ENCODE measurements at regions not wholly inside any gene's neighbourhood (a gene's known extent, or its start where the extent isn't known, plus 50 kb on each side); places are given as distances from the start of the nearest gene placed in this dataset.

GRCh38 chr11:92911478-92911877 lies 58.0 kb upstream of the MTNR1B start:
- Histone ChIP-seq H3K27me3 (ENCODE audit: control insufficient read depth, insufficient read depth, low read length) (no peaks in the 10 kb centered on the region), H3K27ac (ENCODE audit: low read length) (no peak overlapping the region), H3K9me3 (ENCODE audit: control insufficient read depth, insufficient read depth, low read depth, low read length) (no peaks in the 10 kb centered on the region), H3K4me3 (ENCODE audit: low read depth in 2 of 2, low read length in 2 of 2) (no peak overlapping the region), H3K4me1 (ENCODE audit: control insufficient read depth, insufficient read depth, low read length) (no peaks in the 10 kb centered on the region), H3K36me3 (ENCODE audit: control insufficient read depth, insufficient read depth, low read length) (no peaks in the 10 kb centered on the region)
- CTCF ChIA-PET, result no interaction called here
- in situ Hi-C loops (cut with HindIII; ENCODE audit: low pct_unique_long_range_greater_than_20kb, low sequenced_read_pairs), result no loop called here
- no TSS peak for BruUV-seq (replicated peaks)
- TF ChIP-seq TCF7L2 (IDR thresholded peaks at IDR 0.05; ENCODE audit: low read depth, low read length) (no peak), SIN3A (IDR thresholded peaks at IDR 0.05; ENCODE audit: borderline replicate concordance, insufficient read depth, low read depth, low read length) (no peak), POLR2AphosphoS5 (IDR thresholded peaks at IDR 0.05; ENCODE audit: low read depth, low read length) (no peak)
- TF ChIP-seq, protein P1, sequence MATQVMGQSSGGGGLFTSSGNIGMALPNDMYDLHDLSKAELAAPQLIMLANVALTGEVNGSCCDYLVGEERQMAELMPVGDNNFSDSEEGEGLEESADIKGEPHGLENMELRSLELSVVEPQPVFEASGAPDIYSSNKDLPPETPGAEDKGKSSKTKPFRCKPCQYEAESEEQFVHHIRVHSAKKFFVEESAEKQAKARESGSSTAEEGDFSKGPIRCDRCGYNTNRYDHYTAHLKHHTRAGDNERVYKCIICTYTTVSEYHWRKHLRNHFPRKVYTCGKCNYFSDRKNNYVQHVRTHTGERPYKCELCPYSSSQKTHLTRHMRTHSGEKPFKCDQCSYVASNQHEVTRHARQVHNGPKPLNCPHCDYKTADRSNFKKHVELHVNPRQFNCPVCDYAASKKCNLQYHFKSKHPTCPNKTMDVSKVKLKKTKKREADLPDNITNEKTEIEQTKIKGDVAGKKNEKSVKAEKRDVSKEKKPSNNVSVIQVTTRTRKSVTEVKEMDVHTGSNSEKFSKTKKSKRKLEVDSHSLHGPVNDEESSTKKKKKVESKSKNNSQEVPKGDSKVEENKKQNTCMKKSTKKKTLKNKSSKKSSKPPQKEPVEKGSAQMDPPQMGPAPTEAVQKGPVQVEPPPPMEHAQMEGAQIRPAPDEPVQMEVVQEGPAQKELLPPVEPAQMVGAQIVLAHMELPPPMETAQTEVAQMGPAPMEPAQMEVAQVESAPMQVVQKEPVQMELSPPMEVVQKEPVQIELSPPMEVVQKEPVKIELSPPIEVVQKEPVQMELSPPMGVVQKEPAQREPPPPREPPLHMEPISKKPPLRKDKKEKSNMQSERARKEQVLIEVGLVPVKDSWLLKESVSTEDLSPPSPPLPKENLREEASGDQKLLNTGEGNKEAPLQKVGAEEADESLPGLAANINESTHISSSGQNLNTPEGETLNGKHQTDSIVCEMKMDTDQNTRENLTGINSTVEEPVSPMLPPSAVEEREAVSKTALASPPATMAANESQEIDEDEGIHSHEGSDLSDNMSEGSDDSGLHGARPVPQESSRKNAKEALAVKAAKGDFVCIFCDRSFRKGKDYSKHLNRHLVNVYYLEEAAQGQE (IDR thresholded peaks at IDR 0.05; ENCODE audit: insufficient read depth in 1 of 2, low read depth in 2 of 2, low read length in 1 of 2), result no peak
- TF ChIP-seq, protein P2, sequence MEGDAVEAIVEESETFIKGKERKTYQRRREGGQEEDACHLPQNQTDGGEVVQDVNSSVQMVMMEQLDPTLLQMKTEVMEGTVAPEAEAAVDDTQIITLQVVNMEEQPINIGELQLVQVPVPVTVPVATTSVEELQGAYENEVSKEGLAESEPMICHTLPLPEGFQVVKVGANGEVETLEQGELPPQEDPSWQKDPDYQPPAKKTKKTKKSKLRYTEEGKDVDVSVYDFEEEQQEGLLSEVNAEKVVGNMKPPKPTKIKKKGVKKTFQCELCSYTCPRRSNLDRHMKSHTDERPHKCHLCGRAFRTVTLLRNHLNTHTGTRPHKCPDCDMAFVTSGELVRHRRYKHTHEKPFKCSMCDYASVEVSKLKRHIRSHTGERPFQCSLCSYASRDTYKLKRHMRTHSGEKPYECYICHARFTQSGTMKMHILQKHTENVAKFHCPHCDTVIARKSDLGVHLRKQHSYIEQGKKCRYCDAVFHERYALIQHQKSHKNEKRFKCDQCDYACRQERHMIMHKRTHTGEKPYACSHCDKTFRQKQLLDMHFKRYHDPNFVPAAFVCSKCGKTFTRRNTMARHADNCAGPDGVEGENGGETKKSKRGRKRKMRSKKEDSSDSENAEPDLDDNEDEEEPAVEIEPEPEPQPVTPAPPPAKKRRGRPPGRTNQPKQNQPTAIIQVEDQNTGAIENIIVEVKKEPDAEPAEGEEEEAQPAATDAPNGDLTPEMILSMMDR (IDR thresholded peaks at IDR 0.05), result no peak
- DNase-seq (ENCODE audit: low read depth, low spot score) (no peak), ATAC-seq (no peak)
- intact Hi-C loops (cut with micrococcal nuclease; ENCODE audit: unreplicated experiment), result no loop called here
- POLR2A ChIA-PET, result no interaction called here

DNA sequence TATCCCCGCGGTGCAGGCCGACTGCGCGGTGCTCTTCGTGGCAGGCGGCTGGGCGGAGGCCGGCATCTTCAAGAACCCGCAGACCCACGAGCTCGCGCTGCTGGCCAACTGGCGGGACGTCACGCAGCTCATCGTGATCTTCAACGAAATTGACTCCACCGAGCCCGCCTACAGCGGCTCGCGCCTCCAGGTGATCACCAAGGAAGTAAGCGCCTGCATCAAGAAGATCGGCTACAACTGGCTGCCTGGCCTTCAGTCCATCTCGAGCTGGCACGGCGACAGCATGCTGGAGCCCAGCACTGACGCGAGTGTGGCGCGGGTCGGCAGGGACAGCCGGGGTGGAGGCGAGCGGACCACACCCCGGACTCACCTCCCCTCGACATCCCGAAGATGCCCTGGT lies 53.9 kb upstream of the MTNR1B start:
- POLR2A ChIA-PET, result interaction anchor here (0.6 kb wide), 1 partner anchor 775 kb away, joined by 12 read pairs; no protein-coding TSS in a partner anchor

More for the DNA sequence above, 53.9 kb upstream of the MTNR1B start:
- Histone ChIP-seq H3K4me1 (ENCODE audit: control insufficient read depth, insufficient read depth, low read length) (no peaks in the 10 kb centered on the region), H3K27ac (ENCODE audit: low read length) (no peak overlapping the region), H3K27me3 (ENCODE audit: control insufficient read depth, insufficient read depth, low read length) (no peaks in the 10 kb centered on the region), H3K4me3 (ENCODE audit: low read depth in 2 of 2, low read length in 2 of 2) (no peak overlapping the region), H3K9me3 (ENCODE audit: control insufficient read depth, insufficient read depth, low read depth, low read length) (no peaks in the 10 kb centered on the region), H3K36me3 (ENCODE audit: control insufficient read depth, insufficient read depth, low read length) (no peaks in the 10 kb centered on the region)
- BruUV-seq (replicated peaks), result no TSS peak
- DNase-seq (ENCODE audit: low read depth, low spot score) (no peak), ATAC-seq (no peak)
- TF ChIP-seq TCF7L2 (IDR thresholded peaks at IDR 0.05; ENCODE audit: low read depth, low read length) (no peak), POLR2AphosphoS5 (IDR thresholded peaks at IDR 0.05; ENCODE audit: low read depth, low read length) (no peak)
- TF ChIP-seq, protein P1 (IDR thresholded peaks at IDR 0.05; ENCODE audit: insufficient read depth in 1 of 2, low read depth in 2 of 2, low read length in 1 of 2), result no peak
- TF ChIP-seq, protein P2 (IDR thresholded peaks at IDR 0.05), result no peak
- intact Hi-C loops (cut with micrococcal nuclease; ENCODE audit: unreplicated experiment), result no loop called here
- CTCF ChIA-PET, result no interaction called here
- in situ Hi-C loops (cut with HindIII; ENCODE audit: low pct_unique_long_range_greater_than_20kb, low sequenced_read_pairs), result no loop called here

Measured in Panc1 (cell line).